ENCODE measurements at regions not wholly inside any gene's neighbourhood (a gene's known extent, or its start where the extent isn't known, plus 50 kb on each side); places are given as distances from the start of the nearest gene placed in this dataset.
"Not testable (repeated sequence)": the region's sequence is repeated elsewhere in the genome, so short reads cannot be mapped to it uniquely, and the experiment has no call there.

DNA sequence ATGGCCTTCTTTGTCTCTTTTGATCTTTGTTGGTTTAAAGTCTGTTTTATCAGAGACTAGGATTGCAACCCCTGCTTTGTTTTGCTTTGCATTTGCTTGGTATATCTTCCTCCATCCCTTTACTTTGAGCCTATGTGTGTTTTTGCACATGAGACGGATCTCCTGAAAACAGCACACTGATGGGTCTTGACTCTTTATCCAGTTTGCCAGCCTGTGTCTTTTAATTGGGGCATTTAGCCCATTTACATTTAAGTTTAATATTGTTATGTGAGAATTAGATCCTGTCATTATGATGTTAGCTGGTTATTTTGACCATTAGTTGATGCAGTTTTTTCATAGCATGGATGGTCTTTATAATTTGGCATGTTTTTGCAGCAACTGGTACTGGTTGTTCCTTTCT is 89.2 kb upstream of the ITPRID2 start:
- TF ChIP-seq, protein P1, sequence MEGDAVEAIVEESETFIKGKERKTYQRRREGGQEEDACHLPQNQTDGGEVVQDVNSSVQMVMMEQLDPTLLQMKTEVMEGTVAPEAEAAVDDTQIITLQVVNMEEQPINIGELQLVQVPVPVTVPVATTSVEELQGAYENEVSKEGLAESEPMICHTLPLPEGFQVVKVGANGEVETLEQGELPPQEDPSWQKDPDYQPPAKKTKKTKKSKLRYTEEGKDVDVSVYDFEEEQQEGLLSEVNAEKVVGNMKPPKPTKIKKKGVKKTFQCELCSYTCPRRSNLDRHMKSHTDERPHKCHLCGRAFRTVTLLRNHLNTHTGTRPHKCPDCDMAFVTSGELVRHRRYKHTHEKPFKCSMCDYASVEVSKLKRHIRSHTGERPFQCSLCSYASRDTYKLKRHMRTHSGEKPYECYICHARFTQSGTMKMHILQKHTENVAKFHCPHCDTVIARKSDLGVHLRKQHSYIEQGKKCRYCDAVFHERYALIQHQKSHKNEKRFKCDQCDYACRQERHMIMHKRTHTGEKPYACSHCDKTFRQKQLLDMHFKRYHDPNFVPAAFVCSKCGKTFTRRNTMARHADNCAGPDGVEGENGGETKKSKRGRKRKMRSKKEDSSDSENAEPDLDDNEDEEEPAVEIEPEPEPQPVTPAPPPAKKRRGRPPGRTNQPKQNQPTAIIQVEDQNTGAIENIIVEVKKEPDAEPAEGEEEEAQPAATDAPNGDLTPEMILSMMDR (conservative IDR thresholded peaks at IDR 0.05; ENCODE audit: low read length): not testable (repeated sequence)
- TF ChIP-seq EZH2phosphoT487 (IDR thresholded peaks at IDR 0.05; ENCODE audit: borderline replicate concordance, low read depth, low read length): not testable (repeated sequence)

All from OCI-LY7 (cell line).